Retinal pigment epithelial cell (primary cell): ENCODE measurements at regions not wholly inside any gene's neighbourhood (a gene's known extent, or its start where the extent isn't known, plus 50 kb on each side); places are given as distances from the start of the nearest gene placed in this dataset.

Source experiments
- DNase-seq: peaks from one replicate; pipeline ENCODE4 v3.0.0-alpha.2; 2010; ENCODE audit warnings: low read depth
- H3K4me3 ChIP-seq: 2 replicates; pipeline ENCODE4 v1.5.1; 2011; ENCODE audit warnings: mild to moderate bottlenecking, low read length, control low read depth, moderate library complexity
- TF ChIP-seq, protein P1 (sequence below): conservative IDR thresholded peaks from 2 replicates; pipeline ENCODE4 v1.5.1; 2011; ENCODE audit warnings: low read depth, low read length, control low read depth, inconsistent platforms

DNA sequence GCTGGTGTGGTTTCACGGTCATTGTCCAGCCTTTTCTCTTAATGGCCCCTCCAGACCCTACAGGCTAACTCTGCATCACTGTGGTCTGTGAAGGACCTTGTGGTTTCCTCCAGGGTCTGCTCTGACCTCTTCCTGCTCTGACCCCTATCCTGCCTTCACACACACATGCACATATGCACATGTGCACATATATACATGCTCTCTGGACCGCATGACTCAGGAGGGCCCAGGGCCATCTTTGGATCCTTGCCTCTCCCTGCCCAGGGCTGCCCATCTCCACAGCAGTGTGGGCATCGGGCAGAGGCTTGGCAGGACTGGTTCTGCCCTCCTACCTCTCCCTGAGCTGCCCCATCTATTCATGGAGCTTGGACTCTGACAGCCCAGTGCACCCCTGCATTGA lies 510.9 kb downstream of the PTPRU start:
- TF ChIP-seq, protein P1, sequence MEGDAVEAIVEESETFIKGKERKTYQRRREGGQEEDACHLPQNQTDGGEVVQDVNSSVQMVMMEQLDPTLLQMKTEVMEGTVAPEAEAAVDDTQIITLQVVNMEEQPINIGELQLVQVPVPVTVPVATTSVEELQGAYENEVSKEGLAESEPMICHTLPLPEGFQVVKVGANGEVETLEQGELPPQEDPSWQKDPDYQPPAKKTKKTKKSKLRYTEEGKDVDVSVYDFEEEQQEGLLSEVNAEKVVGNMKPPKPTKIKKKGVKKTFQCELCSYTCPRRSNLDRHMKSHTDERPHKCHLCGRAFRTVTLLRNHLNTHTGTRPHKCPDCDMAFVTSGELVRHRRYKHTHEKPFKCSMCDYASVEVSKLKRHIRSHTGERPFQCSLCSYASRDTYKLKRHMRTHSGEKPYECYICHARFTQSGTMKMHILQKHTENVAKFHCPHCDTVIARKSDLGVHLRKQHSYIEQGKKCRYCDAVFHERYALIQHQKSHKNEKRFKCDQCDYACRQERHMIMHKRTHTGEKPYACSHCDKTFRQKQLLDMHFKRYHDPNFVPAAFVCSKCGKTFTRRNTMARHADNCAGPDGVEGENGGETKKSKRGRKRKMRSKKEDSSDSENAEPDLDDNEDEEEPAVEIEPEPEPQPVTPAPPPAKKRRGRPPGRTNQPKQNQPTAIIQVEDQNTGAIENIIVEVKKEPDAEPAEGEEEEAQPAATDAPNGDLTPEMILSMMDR: no peak
- H3K4me3 ChIP-seq: no peak overlapping the region
- no peak for DNase-seq

DNA sequence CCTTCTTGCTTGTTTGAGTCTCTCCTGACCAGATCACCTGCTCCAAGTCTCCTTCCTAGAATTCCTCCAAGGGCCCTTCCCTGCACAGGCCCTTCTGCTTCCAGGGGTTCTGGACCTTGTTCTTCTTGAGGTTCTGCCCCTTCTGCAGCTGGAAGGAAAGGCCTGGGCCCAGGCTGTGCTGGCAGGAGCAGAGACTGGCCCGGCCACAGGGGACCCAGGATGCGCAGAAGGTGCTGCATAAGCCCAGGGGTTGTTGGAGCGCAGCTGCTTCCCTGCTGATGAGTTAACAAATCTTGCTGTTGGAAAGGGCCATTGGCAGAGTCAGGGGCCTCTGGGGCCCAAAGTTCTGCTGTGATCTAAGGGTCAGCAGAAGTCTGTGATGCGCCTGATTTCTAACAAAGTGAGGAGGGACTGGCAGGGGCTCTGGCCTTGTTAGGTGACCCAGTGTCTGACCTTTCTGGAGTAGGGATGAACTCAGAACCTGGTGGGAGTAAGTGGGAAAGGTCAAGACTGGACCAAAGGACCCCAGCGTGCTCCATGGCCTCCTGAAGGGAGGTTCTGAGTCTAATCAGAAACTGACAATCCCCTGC lies 509.8 kb downstream of the PTPRU start:
- DNase-seq: no peak
- H3K4me3 ChIP-seq: no peak overlapping the region

DNA sequence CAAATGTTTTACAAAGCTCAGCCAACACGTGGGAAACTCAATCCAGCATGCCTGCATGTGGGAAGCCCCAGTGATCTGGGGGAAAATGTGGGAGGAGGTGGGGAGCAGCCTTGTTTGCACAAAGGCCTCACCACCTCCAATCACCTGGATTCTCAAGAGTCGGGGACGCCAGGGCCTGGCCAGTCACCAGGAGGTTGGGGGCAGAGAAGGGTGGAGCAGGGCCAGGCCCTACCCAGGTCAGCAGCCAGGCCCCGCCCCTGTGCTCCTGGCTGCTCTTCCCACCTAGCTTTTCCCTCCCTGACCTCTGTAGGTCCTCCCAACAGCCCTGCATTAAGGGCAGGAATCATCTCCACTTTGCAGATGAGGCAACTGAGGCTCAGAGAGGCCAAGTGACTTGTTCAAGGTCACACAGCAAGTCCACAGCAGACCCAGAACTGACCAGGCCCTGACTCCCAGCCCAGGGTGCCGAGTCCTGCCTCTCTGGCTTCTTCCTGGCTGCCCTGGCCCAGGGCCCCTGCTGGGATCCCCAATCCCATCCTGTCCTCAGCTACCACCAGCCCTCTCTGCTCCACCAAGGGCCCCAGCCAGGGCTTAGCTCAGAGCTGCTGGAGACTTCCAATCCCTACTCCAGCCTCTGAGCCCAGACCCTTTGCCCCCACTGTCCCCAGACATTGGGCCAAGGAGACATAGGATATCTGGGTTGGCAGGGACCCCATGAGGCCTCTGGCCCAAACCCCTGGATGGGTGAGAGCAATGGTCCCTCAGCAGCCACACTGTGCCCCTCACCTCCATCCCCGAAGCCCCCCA lies 508.6 kb downstream of the PTPRU start:
- H3K4me3 ChIP-seq: no peak overlapping the region
- TF ChIP-seq, protein P1: no peak
- no peak for DNase-seq

More for the DNA sequence above, 509.8 kb downstream of the PTPRU start:
- TF ChIP-seq, protein P1: no peak

DNA sequence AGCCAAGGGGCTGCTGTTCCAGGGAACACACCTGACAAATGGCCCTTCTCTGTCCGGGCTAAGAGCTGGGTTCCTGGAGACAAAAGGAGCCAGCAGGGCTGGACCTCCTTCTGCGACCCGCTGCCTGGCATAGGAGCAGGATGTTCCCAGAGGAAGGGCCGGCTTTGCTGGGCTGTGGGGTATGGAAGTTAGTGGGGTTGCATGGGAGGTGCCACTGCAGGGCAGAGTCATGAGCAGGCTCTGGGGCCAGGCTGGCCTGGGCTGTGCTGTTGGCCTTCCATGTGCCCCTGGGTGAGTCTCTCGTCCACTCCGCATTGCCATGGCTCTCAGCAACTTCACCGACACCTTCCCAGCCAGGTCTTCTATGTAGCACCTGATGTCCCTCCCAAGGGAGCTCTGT lies 507.6 kb downstream of the PTPRU start:
- TF ChIP-seq, protein P1: no peak
- no peak overlapping the region for H3K4me3 ChIP-seq
- no peak for DNase-seq

DNA sequence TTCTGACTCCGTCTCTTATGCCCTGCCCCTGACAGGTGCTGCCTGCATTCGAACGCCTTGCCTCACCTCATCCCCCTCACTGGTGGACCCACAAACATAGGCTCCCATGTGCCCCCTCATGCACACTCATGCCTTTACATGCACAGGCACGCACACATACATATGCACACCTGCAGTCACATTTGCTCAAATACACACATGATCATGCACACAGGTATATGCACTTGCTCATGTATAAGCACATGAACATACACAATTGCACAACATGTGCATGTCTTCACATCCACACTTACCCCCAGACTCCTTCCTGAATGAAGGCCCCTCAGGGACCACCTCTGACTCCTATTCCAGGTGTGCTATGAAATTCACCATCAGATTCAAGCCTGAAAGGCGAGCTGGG lies 506.9 kb downstream of the PTPRU start:
- no peak overlapping the region for H3K4me3 ChIP-seq
- DNase-seq: no peak
- TF ChIP-seq, protein P1: no peak

DNA sequence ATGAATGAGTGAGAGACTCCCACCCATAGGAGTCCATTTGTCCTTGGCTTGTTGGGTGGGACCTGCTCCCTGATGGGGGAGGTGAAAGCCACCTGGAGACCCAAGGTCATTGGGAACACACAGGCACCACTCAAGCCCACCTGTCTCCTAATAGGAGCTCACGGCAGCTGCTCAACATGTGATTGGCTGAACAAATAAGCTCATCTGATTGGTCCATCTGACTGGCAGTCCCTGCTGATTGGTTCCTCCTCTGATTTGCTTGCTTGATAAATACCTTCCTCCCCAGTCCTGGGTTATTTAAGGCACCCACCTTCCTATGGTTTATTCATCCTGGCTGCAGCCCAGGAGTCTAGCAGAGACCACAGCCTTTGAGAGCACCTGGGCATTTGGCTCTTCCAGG lies 502.9 kb downstream of the PTPRU start:
- no peak for DNase-seq
- TF ChIP-seq, protein P1: no peak
- no peak overlapping the region for H3K4me3 ChIP-seq

DNA sequence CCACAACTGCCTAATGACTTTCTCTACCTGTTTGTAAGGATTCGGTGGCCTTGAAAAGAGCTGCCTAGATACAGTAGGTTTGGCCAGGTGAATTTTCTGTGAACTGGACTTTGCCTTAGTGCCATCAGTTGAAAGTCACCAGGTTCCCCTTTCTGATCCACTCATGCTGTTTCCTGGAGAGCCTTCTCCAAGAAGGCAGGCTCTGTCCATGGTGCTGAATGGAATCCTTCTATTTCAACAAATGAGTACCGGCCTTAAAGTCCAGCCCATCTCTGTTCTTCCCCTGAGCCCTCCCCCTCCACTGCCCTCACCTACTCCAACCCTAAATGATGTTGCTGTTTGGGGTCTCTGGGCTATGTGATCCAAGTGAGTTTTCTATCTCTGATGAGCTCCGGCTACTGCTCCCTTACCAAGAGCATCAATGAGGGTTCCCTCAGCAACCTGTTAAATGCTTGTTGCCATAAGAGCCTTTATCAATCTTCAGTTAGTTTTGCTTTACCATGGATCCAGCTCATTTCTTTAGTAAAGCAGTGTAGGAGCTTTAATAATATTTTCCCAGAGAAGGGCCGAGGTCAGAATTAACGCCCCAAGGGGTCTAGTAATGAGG lies 500.4 kb downstream of the PTPRU start:
- TF ChIP-seq, protein P1: no peak
- H3K4me3 ChIP-seq: no peak overlapping the region
- DNase-seq: peak; percentile 12
